GM12873 (cell line): ENCODE measurements at regions not wholly inside any gene's neighbourhood (a gene's known extent, or its start where the extent isn't known, plus 50 kb on each side); places are given as distances from the start of the nearest gene placed in this dataset.

ENCODE experiments used
- TF ChIP-seq, protein P1 (sequence below): IDR thresholded peaks from 2 replicates; pipeline ENCODE4 v1.5.1; 2012; ENCODE audit warnings: low read depth, mild to moderate bottlenecking, moderate library complexity, low read length, control low read depth; ENCODE audit not compliant: insufficient read depth; ENCODE audit errors: missing control alignments

DNA sequence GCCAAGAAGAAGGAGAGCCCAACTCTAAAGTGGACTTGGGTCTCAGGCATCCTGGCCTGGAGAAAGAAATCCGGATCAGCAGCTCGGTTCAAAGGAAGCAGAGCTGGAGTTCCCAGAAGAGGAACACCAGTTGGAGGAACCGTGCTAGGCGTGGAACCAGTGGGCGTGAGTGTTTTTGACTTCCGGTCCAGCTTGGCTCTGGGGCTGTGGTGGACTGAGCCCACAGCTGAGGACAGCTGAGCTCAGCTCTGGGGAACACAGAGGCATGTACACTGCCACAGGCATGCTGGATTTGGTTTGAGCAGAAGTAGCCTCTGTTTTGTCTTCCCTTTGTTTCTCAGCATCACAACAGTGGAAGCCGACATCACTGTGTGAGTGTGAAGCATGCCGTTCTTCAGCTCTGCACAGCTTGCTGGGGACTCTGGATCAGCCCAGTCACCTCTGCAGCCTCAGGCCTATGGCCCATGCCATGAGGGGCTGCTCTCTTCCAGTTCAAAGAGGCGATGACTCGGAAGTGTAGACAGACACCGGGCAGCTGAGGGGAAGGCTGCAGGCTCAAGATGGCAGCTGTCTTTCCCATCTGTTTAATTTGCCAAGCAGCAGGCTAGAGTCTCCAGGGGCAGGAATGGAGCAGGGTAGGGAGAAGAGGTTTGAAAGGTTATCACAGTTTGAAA lies 185.8 kb upstream of the UBE3A start:
- TF ChIP-seq, protein P1, sequence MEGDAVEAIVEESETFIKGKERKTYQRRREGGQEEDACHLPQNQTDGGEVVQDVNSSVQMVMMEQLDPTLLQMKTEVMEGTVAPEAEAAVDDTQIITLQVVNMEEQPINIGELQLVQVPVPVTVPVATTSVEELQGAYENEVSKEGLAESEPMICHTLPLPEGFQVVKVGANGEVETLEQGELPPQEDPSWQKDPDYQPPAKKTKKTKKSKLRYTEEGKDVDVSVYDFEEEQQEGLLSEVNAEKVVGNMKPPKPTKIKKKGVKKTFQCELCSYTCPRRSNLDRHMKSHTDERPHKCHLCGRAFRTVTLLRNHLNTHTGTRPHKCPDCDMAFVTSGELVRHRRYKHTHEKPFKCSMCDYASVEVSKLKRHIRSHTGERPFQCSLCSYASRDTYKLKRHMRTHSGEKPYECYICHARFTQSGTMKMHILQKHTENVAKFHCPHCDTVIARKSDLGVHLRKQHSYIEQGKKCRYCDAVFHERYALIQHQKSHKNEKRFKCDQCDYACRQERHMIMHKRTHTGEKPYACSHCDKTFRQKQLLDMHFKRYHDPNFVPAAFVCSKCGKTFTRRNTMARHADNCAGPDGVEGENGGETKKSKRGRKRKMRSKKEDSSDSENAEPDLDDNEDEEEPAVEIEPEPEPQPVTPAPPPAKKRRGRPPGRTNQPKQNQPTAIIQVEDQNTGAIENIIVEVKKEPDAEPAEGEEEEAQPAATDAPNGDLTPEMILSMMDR: no peak

DNA sequence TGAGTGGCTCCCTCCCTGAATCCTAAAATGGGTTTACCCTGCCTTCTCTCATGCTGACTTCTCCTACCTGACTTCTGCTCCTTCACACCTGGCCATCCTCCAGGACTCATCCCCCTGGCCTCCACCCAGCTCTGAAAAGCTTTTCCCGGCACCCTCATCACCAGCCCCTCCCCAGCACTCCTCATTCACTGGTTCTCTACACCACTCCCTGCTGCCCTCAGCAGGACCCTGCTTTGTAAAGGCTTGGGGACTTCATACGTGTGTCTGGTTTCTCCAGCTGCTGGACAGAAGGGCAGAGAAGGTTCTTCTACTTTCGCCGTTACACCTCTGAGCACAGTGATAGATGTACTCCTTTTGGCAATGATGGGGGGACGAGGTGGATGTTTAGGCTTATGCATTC lies 184.9 kb upstream of the UBE3A start:
- TF ChIP-seq, protein P1: no peak

DNA sequence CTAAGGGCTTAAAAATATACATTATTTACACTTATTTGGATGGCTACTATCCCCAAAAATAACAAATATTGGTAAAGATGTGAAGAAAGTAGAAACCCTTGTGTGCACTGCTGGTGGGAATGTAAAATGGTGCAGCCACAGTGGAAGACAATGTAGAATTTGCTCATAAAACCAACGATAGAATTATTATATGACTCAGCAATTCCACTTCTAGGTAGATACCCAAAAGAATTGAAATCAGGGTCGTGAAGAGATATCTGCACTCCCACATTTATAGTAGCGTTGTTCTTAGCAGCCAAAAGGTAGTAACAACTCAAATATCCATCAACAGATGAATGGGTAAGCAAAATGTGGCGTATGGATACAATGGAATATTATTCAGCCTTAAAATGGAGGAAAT lies 181.6 kb upstream of the UBE3A start:
- TF ChIP-seq, protein P1: no peak

DNA sequence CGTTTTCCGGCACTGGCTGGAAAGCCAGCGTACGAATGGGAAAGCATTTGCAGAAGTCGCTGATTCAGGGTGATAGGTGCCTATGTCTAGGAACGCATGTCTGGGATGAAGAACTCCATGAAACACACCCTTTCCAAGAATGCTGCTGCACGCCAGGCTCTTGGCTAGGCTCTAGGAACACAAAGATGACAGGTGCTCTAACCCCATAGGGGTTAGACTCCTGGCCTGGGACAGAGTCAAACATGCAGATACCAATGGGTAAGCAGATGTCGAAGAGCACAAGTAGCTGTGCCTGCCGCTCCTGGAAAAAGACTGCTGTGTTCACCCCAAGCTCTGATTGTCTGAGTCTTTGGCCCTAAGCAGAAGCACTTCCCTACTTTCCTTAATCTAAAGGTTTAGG lies 180.9 kb upstream of the UBE3A start:
- TF ChIP-seq, protein P1: no peak

DNA sequence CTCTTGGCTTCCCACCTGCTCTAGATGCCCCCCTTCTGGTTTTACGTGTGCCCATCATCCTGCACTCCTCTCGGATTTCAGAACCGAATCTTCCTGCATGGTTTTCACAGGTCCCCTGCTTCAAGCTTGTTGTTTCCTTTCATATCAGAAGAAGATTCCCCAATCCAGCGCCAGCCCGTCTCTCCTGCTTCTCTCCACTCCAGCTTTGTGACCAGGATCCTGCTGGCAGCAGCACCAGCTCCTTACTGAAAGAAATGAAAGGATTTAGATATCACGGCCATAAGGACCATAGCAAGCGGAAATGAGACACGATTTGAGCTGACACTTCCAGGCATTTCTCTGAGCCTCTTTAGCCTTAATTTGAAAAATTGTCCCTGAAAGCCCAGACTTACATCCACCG lies 180.3 kb upstream of the UBE3A start:
- TF ChIP-seq, protein P1: no peak

DNA sequence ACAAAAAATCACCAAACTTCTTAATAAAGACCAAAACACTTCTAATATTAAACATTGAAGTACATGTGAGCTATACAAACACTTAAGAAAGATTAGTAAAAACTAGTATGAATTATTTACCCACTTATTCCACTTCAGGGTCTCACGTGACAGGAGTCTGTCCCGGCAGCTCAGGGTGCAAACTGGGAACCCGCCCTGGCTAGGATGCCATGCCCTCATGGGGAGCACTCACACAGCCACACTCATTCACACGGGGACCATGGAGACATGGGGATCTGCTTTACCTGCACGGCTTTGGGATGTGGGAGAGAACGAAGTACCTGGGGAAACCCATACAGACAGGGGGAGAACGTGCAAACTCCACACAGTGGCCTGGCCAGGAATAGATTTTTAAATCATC lies 179.3 kb upstream of the UBE3A start:
- TF ChIP-seq, protein P1: no peak

DNA sequence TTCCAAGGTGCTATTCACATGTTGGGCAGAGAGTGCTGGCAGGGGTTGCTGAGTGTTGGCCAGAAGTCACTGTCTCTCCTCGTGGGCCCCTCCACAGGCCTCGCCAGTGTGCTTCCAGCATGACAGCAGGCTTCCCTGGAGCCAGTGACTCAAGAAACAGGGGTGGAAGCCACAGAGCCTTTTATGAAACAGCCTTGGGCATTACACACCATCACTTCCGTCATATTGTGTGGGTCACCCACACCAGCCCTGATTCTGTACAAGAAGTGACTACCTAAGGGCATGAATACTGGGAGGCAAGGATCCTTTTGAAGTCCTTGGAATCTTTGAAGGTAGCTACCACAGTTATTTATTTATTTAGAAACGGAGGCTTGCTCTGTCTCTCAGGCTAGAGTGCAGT lies 177.6 kb upstream of the UBE3A start:
- TF ChIP-seq, protein P1: no peak

DNA sequence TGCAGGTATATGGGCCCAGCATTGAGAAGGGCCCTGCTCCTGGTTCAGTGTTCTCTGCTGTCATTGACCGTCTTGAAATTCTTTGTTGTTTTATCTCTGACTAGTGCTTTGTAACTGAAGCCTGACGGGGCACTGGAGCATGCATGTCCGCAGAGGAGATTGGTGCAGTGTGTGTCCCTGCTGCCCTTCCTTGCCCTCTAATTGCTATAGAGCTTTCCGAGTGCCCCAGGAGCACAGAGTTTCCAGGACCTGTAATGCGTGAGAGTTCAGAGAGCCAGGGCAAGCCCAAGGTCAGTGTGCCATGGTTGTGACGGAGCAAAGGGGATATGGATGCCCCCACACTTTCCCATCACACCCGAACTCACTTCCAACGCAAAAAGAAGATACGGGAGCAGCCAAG lies 174.3 kb upstream of the UBE3A start:
- TF ChIP-seq, protein P1: no peak
